H9 (cell line): ENCODE measurements at regions not wholly inside any gene's neighbourhood (a gene's known extent, or its start where the extent isn't known, plus 50 kb on each side); places are given as distances from the start of the nearest gene placed in this dataset.

Experiments
- DNase-seq: peaks from one replicate; pipeline ENCODE4 v3.0.0-alpha.2; 2017
- H2AFZ ChIP-seq: one replicate; pipeline ENCODE4 v1.6.1; 2013; ENCODE audit warnings: mild to moderate bottlenecking, low read length, control low read depth, moderate library complexity
- H2AK5ac ChIP-seq: 2 replicates; pipeline ENCODE4 v1.6.1; 2013; ENCODE audit warnings: low read length, control low read depth, mixed read lengths; ENCODE audit not compliant: insufficient read length
- H2BK120ac ChIP-seq: one replicate; pipeline ENCODE4 v1.6.1; 2013; ENCODE audit warnings: low read depth, mild to moderate bottlenecking, low read length, control low read depth, inconsistent platforms; ENCODE audit not compliant: poor library complexity, severe bottlenecking
- H2BK12ac ChIP-seq: 2 replicates; pipeline ENCODE4 v1.6.1; 2013; ENCODE audit warnings: low read length, control low read depth, mixed read lengths, low read depth; ENCODE audit not compliant: insufficient read length
- H2BK15ac ChIP-seq: 2 replicates; pipeline ENCODE4 v1.6.1; 2013; ENCODE audit warnings: low read depth, low read length, control low read depth
- H2BK20ac ChIP-seq: one replicate; pipeline ENCODE4 v1.6.1; 2013; ENCODE audit warnings: low read depth, mild to moderate bottlenecking, low read length, control low read depth, inconsistent platforms; ENCODE audit not compliant: poor library complexity, severe bottlenecking
- H2BK5ac ChIP-seq: 2 replicates; pipeline ENCODE4 v1.6.1; 2013; ENCODE audit warnings: low read length, control low read depth, mixed read lengths; ENCODE audit not compliant: insufficient read length
- H3K14ac ChIP-seq: 2 replicates; pipeline ENCODE4 v1.6.1; 2013; ENCODE audit warnings: low read length, control low read depth; ENCODE audit not compliant: insufficient read depth
- H3K18ac ChIP-seq: 2 replicates; pipeline ENCODE4 v1.6.1; 2013; ENCODE audit warnings: low read depth, mild to moderate bottlenecking, mixed read lengths, low read length, control low read depth; ENCODE audit not compliant: insufficient read length
- H3K23ac ChIP-seq: 2 replicates; pipeline ENCODE4 v1.6.1; 2013; ENCODE audit warnings: low read length, control low read depth, mixed read lengths, low read depth; ENCODE audit not compliant: insufficient read length
- H3K23me2 ChIP-seq: 2 replicates; pipeline ENCODE4 v1.6.1; 2013; ENCODE audit warnings: low read depth, mild to moderate bottlenecking, mixed read lengths, low read length, control low read depth; ENCODE audit not compliant: insufficient read length, poor library complexity, severe bottlenecking
- H3K27ac ChIP-seq: 2 replicates; pipeline ENCODE4 v1.5.1; 2013; ENCODE audit warnings: low read length, control low read depth, mixed read lengths, low read depth; ENCODE audit not compliant: insufficient read length
- H3K27me3 ChIP-seq: 2 replicates; pipeline ENCODE4 v1.6.1; 2013; ENCODE audit warnings: low read length, control low read depth, inconsistent platforms; ENCODE audit not compliant: insufficient read depth
- H3K4ac ChIP-seq: 2 replicates; pipeline ENCODE4 v1.6.1; 2013; ENCODE audit warnings: low read depth, mild to moderate bottlenecking, control low read depth, inconsistent platforms, low read length, moderate library complexity
- H3K4me1 ChIP-seq: 2 replicates; pipeline ENCODE4 v1.6.1; 2013; ENCODE audit warnings: low read length, control low read depth, inconsistent platforms; ENCODE audit not compliant: insufficient read depth
- H3K4me2 ChIP-seq: 2 replicates; pipeline ENCODE4 v1.6.1; 2013; ENCODE audit warnings: low read length, control low read depth, mixed read lengths; ENCODE audit not compliant: insufficient read length, insufficient read depth
- H3K56ac ChIP-seq: 2 replicates; pipeline ENCODE4 v1.6.1; 2013; ENCODE audit warnings: low read depth, mild to moderate bottlenecking, mixed read lengths, low read length, control low read depth; ENCODE audit not compliant: insufficient read length
- H3K79me1 ChIP-seq: 2 replicates; pipeline ENCODE4 v1.6.1; 2013; ENCODE audit warnings: low read depth, mild to moderate bottlenecking, moderate library complexity, low read length, control low read depth, inconsistent platforms; ENCODE audit not compliant: insufficient read depth, poor library complexity, severe bottlenecking
- H3K79me2 ChIP-seq: 2 replicates; pipeline ENCODE4 v1.6.1; 2013; ENCODE audit warnings: low read length, control low read depth, inconsistent platforms; ENCODE audit not compliant: insufficient read depth
- H3K9ac ChIP-seq: 2 replicates; pipeline ENCODE4 v1.6.1; 2013; ENCODE audit warnings: low read length, control low read depth, mixed read lengths; ENCODE audit not compliant: insufficient read length; ENCODE audit errors: extremely low read depth
- H3K9me3 ChIP-seq: one replicate; pipeline ENCODE4 v1.6.1; 2013; ENCODE audit warnings: low read depth, low read length, inconsistent platforms; ENCODE audit not compliant: control insufficient read depth
- H3T11ph ChIP-seq: one replicate; pipeline ENCODE4 v1.6.1; 2013; ENCODE audit warnings: mild to moderate bottlenecking, low read length, control low read depth, inconsistent platforms
- H4K20me1 ChIP-seq: one replicate; pipeline ENCODE4 v1.6.1; 2013; ENCODE audit not compliant: control insufficient read depth, insufficient read length, insufficient read depth
- H4K5ac ChIP-seq: 2 replicates; pipeline ENCODE4 v1.6.1; 2013; ENCODE audit warnings: low read depth, mild to moderate bottlenecking, mixed read lengths, low read length, control low read depth; ENCODE audit not compliant: insufficient read length
- H4K8ac ChIP-seq: replicated peaks from 2 replicates; pipeline ENCODE4 v1.6.1; 2013; ENCODE audit warnings: low read length, control low read depth, mixed read lengths, low read depth; ENCODE audit not compliant: insufficient read length
- H4K91ac ChIP-seq: 2 replicates; pipeline ENCODE4 v1.6.1; 2013; ENCODE audit warnings: low read depth, mild to moderate bottlenecking, moderate library complexity, mixed read lengths, low read length, control low read depth; ENCODE audit not compliant: insufficient read length
- H3K27ac Mint-ChIP-seq, 3 experiments: 2 replicates in 2 of 3; 3 replicates in 1 of 3; pipeline ENCODE4 v1.8.0; 2020 to 2021; ENCODE audit warnings: mixed read lengths in 3 of 3, mild to moderate bottlenecking in 1 of 3, moderate library complexity in 1 of 3
- H3K27me3 Mint-ChIP-seq: 2 replicates; pipeline ENCODE4 v1.8.0; 2021; ENCODE audit warnings: low read depth, mild to moderate bottlenecking, moderate library complexity, mixed read lengths
- H3K36me3 Mint-ChIP-seq, 3 experiments: 2 replicates in 2 of 3; 3 replicates in 1 of 3; pipeline ENCODE4 v1.8.0; 2020 to 2021; ENCODE audit warnings: low read depth in 3 of 3, mixed read lengths in 3 of 3; ENCODE audit not compliant: insufficient read depth in 1 of 3
- H3K4me1 Mint-ChIP-seq, 2 experiments: 2 replicates each; pipeline ENCODE4 v1.8.0; 2020; ENCODE audit warnings: mixed read lengths in 2 of 2
- H3K4me3 Mint-ChIP-seq, 2 experiments: 2 replicates in 1 of 2; 3 replicates in 1 of 2; pipeline ENCODE4 v1.8.0; 2020 to 2021; ENCODE audit warnings: mild to moderate bottlenecking in 2 of 2, mixed read lengths in 2 of 2, moderate library complexity in 1 of 2
- H3K9me3 Mint-ChIP-seq, 2 experiments: 2 replicates in 1 of 2; 3 replicates in 1 of 2; pipeline ENCODE4 v1.8.0; 2020; ENCODE audit warnings: mild to moderate bottlenecking in 2 of 2, mixed read lengths in 2 of 2, moderate library complexity in 1 of 2
- CTCF ChIP-seq: fragments of 200-600 bp; sonication (generic); conservative IDR thresholded peaks from 3 replicates; pipeline ENCODE4 v1.8.0; 2021; ENCODE audit warnings: antibody characterized with exemption, mild to moderate bottlenecking
- WGBS: extraction: QIAGEN DNeasy Blood & Tissue Kit; methylation state at CpG from one replicate; pipeline ENCODE4 v1.1.7; 2013; ENCODE audit warnings: missing lambda C conversion rate, low lambda C conversion rate, mixed read lengths; ENCODE audit not compliant: insufficient read length; ENCODE audit errors: extremely low coverage; 5-methylcytosine and 5-hydroxymethylcytosine counted together

DNA sequence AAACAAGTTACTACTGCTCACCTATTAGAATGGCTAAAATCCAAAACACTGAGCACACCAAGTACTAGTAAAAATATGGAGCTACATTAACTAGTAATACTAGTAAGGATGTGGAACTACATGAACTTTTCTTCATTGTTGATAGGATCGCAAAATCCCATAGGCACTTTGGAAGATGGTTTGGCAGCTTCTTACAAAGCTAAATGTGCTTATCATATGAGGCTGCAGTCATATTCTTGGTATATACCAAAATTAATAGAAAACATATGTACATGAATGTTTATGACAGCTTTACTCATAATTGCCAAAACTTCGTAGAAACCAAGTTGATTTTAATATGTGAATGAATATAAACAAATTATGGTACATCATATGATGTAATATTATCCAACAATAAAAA is 366.8 kb upstream of the KCNMB2 start:
- H3K4me3 Mint-ChIP-seq, result no peak overlapping the region
- WGBS, result no CpG with 5 or more reads among the region's 2 CpGs
- H3K4me1 Mint-ChIP-seq, result peaks cover 0 to 8% of the 10 kb centered on the region in 2 experiments; a peak in 1 of 4 replicates

More for the DNA sequence above, 366.8 kb upstream of the KCNMB2 start:
- Mint-ChIP-seq H3K27ac (no peak overlapping the region), H3K27me3 (no peaks in the 10 kb centered on the region), H3K36me3 (no peaks in the 10 kb centered on the region), H3K9me3 (no peaks in the 10 kb centered on the region)
- Histone ChIP-seq H3K14ac (no peak overlapping the region), H3K4ac (no peak overlapping the region), H4K5ac (no peak overlapping the region), H4K8ac (no peak overlapping the region), H3K4me2 (no peak overlapping the region), H3K79me1 (no peaks in the 10 kb centered on the region), H3K79me2 (no peaks in the 10 kb centered on the region), H3T11ph (no peak overlapping the region), H3K23ac (no peak overlapping the region), H3K23me2 (no peaks in the 10 kb centered on the region), H3K18ac (no peak overlapping the region), H3K27ac (no peak overlapping the region), H2BK5ac (no peak overlapping the region), H3K9me3 (no peaks in the 10 kb centered on the region), H4K91ac (no peak overlapping the region), H4K20me1 (no peaks in the 10 kb centered on the region), H3K56ac (no peak overlapping the region), H3K9ac (no peak overlapping the region), H3K4me1 (no peaks in the 10 kb centered on the region), H2BK20ac (no peak overlapping the region), H2BK120ac (no peak overlapping the region), H2BK12ac (no peak overlapping the region), H2AK5ac (no peak overlapping the region), H2AFZ (no peak overlapping the region), H2BK15ac (no peak overlapping the region), H3K27me3 (no peaks in the 10 kb centered on the region)
- DNase-seq, result no peak
- TF ChIP-seq CTCF, result no peak
